A204.1 (cell line): ENCODE measurements at regions not wholly inside any gene's neighbourhood (a gene's known extent, or its start where the extent isn't known, plus 50 kb on each side); places are given as distances from the start of the nearest gene placed in this dataset.
"Not testable (repeated sequence)": the region's sequence is repeated elsewhere in the genome, so short reads cannot be mapped to it uniquely, and the experiment has no call there.

Experiments used
- FAIRE-seq: peaks from 2 replicates; lab custom pipeline; 2012; peaks lifted over from hg19 to GRCh38; lab: Jason Lieb, UNC

GRCh38 chr16:62738666-62739460 is 702.6 kb upstream of the CDH8 start:
- FAIRE-seq, result no peak

DNA sequence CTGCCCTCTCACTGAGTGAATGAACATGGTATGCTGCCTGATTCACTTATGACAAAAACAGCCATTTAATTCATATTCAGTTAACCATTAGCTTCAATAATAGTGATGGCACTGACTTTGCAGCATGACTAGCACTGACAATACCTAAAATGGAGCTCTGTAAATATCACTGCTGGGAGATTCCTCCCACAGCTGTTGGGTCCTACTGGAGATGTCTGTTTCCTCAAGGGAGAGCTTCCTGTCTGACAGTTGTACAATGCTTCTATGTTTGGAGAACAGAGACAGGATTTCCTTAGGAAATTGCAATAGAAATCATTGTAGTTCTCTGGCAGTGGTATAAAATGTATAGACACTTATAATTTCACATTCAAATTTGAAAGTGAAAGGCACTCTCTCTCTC is 695.9 kb upstream of the CDH8 start:
- FAIRE-seq, result no peak

GRCh38 chr16:62724670-62725269 is 688.5 kb upstream of the CDH8 start:
- not testable (repeated sequence) for FAIRE-seq

- no peak for FAIRE-seq
Measured at GRCh38 chr16:62720651-62721050, 684.4 kb upstream of the CDH8 start.

DNA sequence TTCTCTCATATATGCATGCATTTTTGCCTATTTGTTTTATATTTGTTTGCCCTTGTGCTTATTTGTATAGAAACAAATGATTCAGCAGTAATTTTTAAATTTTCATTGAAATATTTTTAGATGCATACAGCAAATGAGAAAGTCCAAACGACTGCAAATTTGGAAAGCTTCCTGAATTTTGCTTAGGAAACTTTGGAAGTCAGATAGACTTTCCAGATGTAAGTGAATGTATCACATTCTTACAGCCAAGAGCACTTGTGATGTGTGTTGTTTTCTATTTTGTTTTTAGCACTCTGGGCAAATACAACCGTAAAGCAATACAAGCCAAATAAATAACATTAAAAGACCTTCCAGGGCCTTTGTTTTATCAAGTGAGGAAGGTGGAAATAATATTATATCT is 680.8 kb upstream of the CDH8 start:
- no peak for FAIRE-seq

- no peak for FAIRE-seq
Measured at GRCh38 chr16:62715701-62716100, 679.5 kb upstream of the CDH8 start.

GRCh38 chr16:62712566-62712965 is 676.3 kb upstream of the CDH8 start:
- FAIRE-seq, result no peak

DNA sequence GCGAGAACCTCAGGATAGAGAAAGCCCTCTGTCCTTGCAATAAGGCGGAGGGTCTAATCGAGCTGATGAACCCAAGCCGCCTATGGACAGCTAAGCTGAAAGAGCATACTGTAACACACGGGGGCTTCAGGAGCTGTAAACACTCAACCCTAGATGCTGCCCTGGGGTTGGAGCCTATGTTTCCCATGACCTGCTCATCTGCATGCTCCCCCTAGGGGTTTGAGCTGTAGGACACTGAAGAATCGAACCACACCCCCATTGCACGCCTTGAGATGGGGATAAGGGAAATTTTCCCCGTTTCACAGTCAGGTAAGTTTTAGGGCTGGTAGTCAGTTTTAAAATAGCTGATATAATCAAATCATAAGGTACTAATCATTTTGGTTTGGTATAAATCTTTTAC is 675.6 kb upstream of the CDH8 start:
- FAIRE-seq, result no peak

DNA sequence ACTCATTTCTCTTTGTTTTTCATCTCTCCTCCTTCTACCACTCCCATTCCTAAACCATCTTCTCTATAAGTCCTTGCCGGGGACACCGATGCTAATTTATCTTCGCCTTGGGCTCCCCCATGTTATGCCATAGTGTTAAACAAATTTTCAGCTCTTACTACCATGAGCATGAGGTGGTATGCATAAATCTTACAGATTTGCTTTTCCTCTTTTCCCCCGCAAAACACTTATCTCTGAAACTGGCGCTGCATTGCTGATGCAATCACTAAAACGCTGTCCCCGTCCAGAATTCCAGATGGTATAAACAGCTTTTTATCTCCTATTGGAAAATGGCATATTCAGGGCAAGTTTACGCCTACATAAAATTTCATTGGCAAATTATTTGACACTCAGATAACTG is 673.6 kb upstream of the CDH8 start:
- no peak for FAIRE-seq

DNA sequence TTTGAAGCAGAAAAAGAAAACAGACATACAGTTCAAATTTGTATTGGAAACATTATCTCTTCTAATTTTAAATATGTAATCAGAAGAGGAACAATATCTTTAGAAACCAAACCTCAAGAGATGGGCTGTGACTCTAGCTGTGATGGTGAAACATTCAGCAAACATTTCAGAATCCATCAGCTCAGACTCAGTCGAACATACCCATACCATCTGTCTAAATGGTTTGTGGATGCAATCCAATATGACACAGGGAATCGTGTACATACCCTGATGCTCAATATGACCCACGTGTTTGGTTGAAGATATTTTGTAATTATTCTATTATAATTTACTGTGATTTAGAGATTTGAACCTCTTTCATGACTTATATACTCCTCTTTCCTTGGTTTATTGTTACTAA is 665.2 kb upstream of the CDH8 start:
- FAIRE-seq, result no peak

DNA sequence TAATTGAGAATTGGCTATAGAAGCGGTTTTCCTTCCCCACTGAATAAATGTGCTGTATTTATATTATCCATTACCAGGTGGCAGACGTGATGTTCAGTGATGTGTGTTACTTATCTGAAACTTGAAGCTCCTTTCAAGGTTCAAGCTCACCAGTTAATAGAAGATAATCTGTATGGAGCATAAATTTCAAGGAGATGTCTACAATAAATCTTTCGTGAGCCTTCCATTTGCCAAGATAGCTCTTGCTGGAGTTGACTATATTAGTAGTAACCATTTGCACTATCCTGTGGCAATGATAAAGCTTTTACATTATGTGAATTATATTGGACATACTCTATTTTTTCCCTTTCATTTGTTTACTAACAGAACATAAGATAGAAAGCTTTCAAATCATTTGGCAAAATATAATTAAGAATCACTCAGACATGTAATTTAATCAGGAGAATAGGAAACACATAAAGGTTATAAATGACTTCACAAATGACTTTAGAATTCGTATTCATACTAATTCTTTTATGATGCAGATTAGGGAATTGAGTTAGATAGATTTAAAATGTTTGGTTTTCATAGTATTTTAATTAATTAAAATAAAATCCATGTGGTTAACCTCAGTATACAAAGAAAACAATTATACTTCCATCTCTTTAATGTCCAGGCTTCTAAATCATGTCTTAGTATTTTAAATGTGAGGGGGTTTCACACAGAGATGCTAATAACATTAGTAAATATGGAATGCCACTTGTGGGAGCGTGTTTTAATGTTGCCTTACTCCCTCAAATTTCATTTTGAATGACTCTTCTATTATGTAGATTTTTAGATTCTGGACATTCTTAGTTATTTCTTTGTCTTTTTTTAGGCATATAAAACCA is 664.4 kb upstream of the CDH8 start:
- no peak for FAIRE-seq

DNA sequence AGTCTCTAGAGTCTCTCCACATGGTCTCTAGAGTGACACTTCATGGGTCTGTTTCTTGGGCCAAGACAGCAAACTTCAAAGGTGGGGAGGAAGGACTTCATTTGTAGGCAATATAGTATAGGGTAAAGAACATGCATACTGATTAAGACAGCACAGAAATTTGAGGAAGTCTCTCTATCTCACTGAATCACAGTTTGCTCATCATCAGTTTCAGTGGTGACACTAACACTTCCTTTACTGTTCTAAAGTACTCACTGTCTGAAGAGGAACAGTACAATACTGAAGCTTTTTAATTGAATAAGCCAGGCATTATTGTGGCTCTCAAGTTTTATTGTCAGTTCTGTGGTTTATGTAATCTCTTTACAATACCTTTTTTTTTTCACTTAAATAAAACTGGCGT is 656.4 kb upstream of the CDH8 start:
- FAIRE-seq, result no peak

- FAIRE-seq, result no peak
Measured at GRCh38 chr16:62681819-62682218, 645.6 kb upstream of the CDH8 start.

- FAIRE-seq, result no peak
Measured at GRCh38 chr16:62678796-62679195, 642.6 kb upstream of the CDH8 start.

DNA sequence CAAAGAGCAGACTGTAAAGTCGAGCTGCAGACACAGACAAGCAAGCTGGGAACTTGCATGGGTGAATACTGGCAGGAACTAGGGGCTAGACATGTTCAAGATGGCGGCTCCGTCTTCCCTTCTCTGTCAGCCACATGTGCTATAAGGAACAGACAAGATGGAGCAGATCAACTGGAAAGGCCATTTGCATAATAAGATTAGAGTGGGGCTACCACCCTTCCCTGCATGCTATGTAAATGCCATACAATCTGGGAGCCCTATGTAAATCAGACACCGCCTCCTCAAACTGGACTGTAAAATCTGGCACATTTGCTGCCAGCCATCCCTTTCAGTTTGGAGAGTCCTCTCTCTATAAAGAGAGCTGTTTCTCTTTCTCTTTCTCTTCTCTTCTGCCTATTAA is 640.1 kb upstream of the CDH8 start:
- FAIRE-seq, result no peak

DNA sequence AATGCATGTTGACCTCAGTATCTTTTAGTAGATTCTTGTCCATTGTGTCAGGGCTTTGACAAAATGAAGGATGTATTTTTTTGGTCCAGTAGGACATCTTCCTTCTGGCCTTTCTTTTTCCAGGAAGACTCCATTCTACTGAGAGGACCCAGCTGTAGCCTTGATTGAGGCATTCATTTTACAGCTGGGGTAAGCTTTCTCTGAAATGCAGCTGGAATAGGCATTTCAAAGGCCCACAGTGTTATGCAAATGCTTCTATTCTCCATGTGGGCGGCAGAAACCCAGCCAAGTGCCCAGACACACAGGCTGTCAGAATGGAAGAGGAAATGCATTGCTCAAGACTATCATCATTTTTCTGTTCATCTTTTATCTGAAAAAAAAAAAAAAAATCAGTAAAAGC is 629.0 kb upstream of the CDH8 start:
- FAIRE-seq, result no peak

DNA sequence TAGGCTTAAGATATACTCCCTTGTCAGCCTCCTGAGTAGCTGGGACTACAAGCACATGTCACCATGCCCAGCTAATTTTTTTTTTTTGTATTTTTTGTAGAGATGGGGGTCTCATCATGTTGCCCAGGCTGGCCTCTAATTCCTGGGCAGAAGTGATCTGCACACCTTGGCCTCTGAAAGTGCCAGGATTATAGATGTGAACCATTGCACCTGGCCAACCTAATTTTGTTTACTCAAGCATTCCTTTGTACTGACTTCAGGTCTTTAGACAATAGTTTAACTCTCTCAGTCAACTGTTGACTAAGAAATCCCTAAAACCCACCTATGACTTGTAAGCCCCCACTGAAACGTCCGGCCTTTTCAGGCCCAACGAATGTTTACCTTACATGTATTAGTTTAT is 628.3 kb upstream of the CDH8 start:
- no peak for FAIRE-seq

GRCh38 chr16:62661435-62661834 is 625.2 kb upstream of the CDH8 start:
- FAIRE-seq, result no peak

GRCh38 chr16:62657116-62657515 is 620.9 kb upstream of the CDH8 start:
- no peak for FAIRE-seq

DNA sequence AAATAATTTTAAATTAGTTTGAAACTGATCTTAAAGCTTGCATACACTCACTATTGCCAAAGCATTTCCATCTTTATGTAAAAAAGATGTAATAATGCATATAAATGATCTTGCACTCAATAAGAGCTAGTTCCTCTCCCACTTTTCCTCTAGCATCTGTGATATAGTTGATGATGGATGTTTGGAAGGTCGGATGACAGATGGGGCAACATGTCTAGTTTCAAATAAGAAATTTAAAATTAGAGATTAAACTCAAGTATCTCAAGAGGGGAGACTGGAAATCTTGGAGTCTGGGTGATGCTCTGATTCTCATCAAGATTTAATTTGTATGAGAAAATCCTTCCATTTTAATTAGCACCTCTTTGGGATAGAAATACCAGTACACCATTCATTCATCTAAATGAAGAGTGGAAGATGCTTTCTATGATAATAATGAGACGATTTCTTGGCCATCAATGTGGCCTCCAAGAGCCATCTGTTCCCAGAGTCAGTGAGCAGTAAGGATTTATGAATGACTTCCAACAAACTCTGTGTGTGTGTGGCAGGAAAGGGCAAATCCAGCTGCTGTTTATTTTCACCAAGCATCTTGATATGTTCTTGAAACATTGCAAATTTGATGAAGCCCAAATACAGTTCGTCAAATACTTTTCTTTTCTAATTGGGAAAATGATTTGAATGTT is 616.3 kb upstream of the CDH8 start:
- FAIRE-seq, result no peak

GRCh38 chr16:62648256-62648655 is 612.0 kb upstream of the CDH8 start:
- FAIRE-seq, result no peak

- FAIRE-seq, result no peak
Measured at GRCh38 chr16:62644030-62644812, 608.0 kb upstream of the CDH8 start.
